Activated T-cell treated with anti-CD3 and anti-CD28 coated beads, Interleukin-2, amount 50 U/mL, for 4 hours (primary cell): ENCODE measurements at regions not wholly inside any gene's neighbourhood (a gene's known extent, or its start where the extent isn't known, plus 50 kb on each side); places are given as distances from the start of the nearest gene placed in this dataset.
"Not testable (repeated sequence)": the region's sequence is repeated elsewhere in the genome, so short reads cannot be mapped to it uniquely, and the experiment has no call there.

ENCODE experiments used
- ATAC-seq, 2 donors: fragments of 200-7000 bp; cut with Tn5 transposase; one replicate each; pipeline ENCODE4 v1.10.0; 2021
- DNase-seq: peaks from one replicate; pipeline ENCODE4 v3.0.0-alpha.2; 2020
- H3K27me3 Mint-ChIP-seq: one replicate; pipeline ENCODE4 v1.8.0; 2021; ENCODE audit warnings: low read depth, mixed read lengths
- H3K36me3 Mint-ChIP-seq: one replicate; pipeline ENCODE4 v1.8.0; 2022; ENCODE audit warnings: mixed read lengths; ENCODE audit not compliant: insufficient read depth
- H3K4me1 Mint-ChIP-seq: one replicate; pipeline ENCODE4 v1.8.0; 2021; ENCODE audit warnings: low read depth, mixed read lengths
- H3K4me3 Mint-ChIP-seq: one replicate; pipeline ENCODE4 v1.8.0; 2021; ENCODE audit warnings: mild to moderate bottlenecking, moderate library complexity, mixed read lengths
- H3K9me3 Mint-ChIP-seq: one replicate; pipeline ENCODE4 v1.8.0; 2021; ENCODE audit warnings: mixed read lengths

DNA sequence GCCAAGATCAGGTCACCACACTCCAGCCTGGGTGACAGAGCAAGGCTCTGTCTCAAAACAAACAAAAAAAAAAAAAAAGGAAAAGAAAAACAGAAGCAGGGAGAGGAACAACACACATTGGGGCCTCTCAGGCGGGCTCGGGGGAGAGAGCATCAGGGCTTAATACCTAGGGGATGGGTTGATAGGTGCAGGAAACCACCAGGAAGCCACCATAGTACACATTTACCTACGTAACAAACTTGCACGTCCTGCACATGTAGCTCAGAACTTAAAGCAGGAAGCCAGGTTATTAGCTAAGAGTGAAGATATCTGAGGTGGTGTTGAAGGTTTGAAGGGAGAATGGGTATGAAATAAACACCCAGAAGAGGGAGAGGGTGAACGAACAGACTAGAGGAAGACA, 81.0 kb upstream of the PMAIP1 start:
- peaks cover 10% of the 10 kb centered on the region for H3K27me3 Mint-ChIP-seq
- ATAC-seq, result no peak
- no peaks in the 10 kb centered on the region for H3K4me1 Mint-ChIP-seq
- no peaks in the 10 kb centered on the region for H3K36me3 Mint-ChIP-seq
- DNase-seq, result no peak
- H3K4me3 Mint-ChIP-seq, result no peak overlapping the region
- H3K9me3 Mint-ChIP-seq, result no peaks in the 10 kb centered on the region

GRCh38 chr18:59814891-59815290, 84.9 kb upstream of the PMAIP1 start:
- Mint-ChIP-seq H3K36me3 (no peaks in the 10 kb centered on the region), H3K4me3 (no peak overlapping the region), H3K4me1 (no peaks in the 10 kb centered on the region), H3K27me3 (peaks cover 13% of the 10 kb centered on the region), H3K9me3 (no peaks in the 10 kb centered on the region)
- no peak for DNase-seq
- ATAC-seq, result no peak

DNA sequence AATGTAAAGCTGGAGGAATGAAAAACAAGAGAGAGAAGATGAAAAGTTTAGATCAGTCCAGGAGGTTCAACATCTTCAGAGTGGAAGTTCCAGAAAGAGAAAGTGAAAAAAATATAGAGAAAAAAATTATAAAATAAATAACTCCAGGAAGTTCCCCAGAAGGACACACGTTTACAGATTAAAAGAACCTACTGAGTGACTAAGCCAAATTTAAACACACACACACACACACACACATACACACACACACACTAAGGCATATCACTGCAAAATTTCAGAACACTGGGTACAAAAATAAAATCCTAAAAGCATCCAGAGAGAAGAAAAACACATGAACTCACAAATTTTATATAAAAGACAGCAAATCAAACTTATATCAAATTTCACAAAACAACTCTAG, 85.9 kb upstream of the PMAIP1 start:
- no peaks in the 10 kb centered on the region for H3K9me3 Mint-ChIP-seq
- H3K27me3 Mint-ChIP-seq, result peaks cover 13% of the 10 kb centered on the region
- no peaks in the 10 kb centered on the region for H3K36me3 Mint-ChIP-seq
- DNase-seq (no peak), ATAC-seq (no peak)
- H3K4me3 Mint-ChIP-seq, result no peak overlapping the region
- H3K4me1 Mint-ChIP-seq, result no peaks in the 10 kb centered on the region

DNA sequence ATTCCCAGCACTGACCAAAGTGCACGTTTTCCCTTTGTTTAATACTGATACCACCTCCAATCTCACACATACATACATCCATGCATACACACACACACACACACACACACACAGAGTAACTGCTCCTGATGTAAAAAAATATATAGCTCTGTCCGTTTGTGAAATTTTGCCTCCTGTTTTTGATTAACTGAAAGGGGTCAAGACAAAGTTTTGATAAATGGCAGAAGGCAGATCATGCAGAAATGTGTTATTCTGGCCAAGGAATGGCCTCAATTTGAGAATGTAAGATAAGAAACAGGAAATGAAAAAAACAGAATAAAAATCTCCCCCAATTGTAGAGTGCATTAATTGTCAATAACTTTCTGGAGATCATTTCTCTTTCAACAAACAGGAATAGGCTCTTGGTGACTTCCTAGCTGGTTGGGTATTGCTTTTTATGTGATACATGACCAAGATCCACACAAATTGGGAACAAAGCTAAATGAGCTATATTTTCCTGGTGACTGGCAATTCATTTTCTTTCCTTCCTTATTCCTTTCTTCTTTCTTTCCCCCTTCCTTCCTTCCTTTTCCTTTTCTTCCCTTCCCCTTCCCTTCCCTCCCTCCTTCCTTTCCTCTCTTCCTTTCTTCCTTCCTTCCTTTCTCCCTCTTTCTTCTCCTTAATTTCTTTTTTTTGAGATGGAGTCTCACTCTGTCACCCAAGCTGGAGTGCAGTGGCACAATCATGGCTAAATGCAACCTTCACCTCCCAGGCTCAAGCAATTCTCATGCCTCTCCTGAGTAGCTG, 88.9 kb upstream of the PMAIP1 start:
- H3K36me3 Mint-ChIP-seq, result no peaks in the 10 kb centered on the region
- no peaks in the 10 kb centered on the region for H3K4me1 Mint-ChIP-seq
- no peaks in the 10 kb centered on the region for H3K9me3 Mint-ChIP-seq
- ATAC-seq (no peak), DNase-seq (no peak)
- peaks cover 5% of the 10 kb centered on the region for H3K27me3 Mint-ChIP-seq
- H3K4me3 Mint-ChIP-seq, result no peak overlapping the region

GRCh38 chr18:59810183-59810582, 89.6 kb upstream of the PMAIP1 start:
- ATAC-seq (no peak), DNase-seq (no peak)
- Mint-ChIP-seq H3K9me3 (no peaks in the 10 kb centered on the region), H3K36me3 (no peaks in the 10 kb centered on the region), H3K4me1 (no peaks in the 10 kb centered on the region), H3K27me3 (peaks cover 5% of the 10 kb centered on the region), H3K4me3 (no peak overlapping the region)

GRCh38 chr18:59802031-59802430, 97.8 kb upstream of the PMAIP1 start:
- DNase-seq (no peak), ATAC-seq (no peak)
- Mint-ChIP-seq H3K36me3 (no peaks in the 10 kb centered on the region), H3K4me3 (no peak overlapping the region), H3K27me3 (no peaks in the 10 kb centered on the region), H3K9me3 (no peaks in the 10 kb centered on the region), H3K4me1 (peaks cover 8% of the 10 kb centered on the region)

GRCh38 chr18:59801576-59801975, 98.2 kb upstream of the PMAIP1 start:
- no peak for ATAC-seq
- H3K4me3 Mint-ChIP-seq, result no peak overlapping the region
- no peaks in the 10 kb centered on the region for H3K36me3 Mint-ChIP-seq
- no peaks in the 10 kb centered on the region for H3K9me3 Mint-ChIP-seq
- no peaks in the 10 kb centered on the region for H3K27me3 Mint-ChIP-seq
- no peak for DNase-seq
- H3K4me1 Mint-ChIP-seq, result peaks cover 8% of the 10 kb centered on the region

GRCh38 chr18:59800897-59801296, 98.9 kb upstream of the PMAIP1 start:
- Mint-ChIP-seq H3K27me3 (no peaks in the 10 kb centered on the region), H3K36me3 (no peaks in the 10 kb centered on the region), H3K4me3 (no peak overlapping the region), H3K4me1 (peaks cover 8% of the 10 kb centered on the region), H3K9me3 (no peaks in the 10 kb centered on the region)
- ATAC-seq, result no peak
- DNase-seq, result no peak

DNA sequence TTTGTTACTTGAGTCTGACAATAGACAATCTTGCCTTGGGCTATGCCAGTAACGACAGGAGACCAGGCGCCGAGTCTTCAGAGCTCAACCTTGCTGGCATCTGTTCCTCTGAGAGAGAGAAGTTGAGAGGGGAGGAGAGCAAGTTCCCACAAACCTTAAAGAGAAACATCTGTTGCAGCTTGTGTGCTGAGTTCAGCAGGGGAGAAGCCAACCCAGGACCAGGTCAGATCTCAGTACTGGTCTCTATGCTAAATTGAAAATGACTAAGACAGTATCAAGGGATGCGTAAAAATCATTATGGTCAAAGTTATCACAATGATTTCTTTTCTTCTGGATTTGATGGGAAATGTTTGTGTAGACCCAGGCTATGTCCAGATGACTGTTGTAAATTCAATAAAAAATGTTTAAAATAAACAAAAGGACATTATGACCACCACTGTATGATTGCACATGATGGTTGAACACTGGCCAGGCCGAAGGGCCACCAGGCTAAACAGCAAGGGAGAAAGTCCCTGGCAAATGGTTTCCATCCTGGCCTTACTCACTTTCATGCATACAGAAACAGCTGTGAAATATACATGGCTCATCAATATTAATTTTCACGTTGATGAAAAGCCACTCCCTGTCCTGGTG, 100.3 kb upstream of the PMAIP1 start:
- H3K36me3 Mint-ChIP-seq, result no peaks in the 10 kb centered on the region
- H3K27me3 Mint-ChIP-seq, result no peaks in the 10 kb centered on the region
- no peak overlapping the region for H3K4me3 Mint-ChIP-seq
- peaks cover 8% of the 10 kb centered on the region for H3K4me1 Mint-ChIP-seq
- DNase-seq, result no peak
- H3K9me3 Mint-ChIP-seq, result no peaks in the 10 kb centered on the region
- ATAC-seq, result no peak

DNA sequence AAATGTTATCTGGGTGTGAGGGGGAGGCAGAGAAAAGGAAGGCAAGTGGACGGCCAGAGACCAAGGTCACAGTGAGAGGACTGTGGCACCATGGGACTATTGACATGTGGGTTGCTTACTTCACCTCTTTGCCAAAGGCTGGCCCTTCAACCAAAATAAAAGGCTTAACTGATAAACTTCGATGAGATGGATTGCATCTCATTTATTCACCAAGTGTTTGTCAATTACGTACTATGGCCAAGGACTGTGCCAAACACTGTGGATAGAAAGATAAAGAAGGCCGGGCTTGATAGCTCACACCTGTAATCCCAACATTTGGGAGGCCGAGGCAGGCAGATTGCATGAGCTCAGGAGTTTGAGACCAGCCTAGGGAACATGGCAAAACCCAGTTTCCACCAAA, 98.7 kb upstream of the CCBE1 start:
- Mint-ChIP-seq H3K4me1 (no peaks in the 10 kb centered on the region), H3K27me3 (no peaks in the 10 kb centered on the region), H3K36me3 (no peaks in the 10 kb centered on the region), H3K4me3 (no peak overlapping the region), H3K9me3 (no peaks in the 10 kb centered on the region)
- DNase-seq (no peak), ATAC-seq (no peak)

DNA sequence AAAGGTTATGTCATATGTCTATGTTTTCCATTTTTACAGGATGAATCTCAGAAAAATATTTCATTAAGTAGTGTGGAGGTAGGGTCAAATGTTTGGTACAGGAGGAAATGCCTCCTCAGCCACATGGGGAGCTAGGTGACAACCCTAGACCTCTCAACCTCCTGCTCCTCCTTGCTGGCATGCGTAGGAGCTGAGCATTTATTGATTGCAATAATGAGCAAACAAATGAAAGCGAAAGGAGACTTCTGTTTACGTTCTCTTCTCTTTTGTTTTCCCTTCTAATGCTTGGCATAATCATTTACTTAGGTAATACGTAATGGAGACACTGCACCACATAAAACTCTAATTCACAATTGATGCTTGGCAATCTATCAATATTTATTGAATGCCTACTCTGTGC, 95.1 kb upstream of the CCBE1 start:
- ATAC-seq, result no peak
- DNase-seq, result no peak
- no peak overlapping the region for H3K4me3 Mint-ChIP-seq
- H3K4me1 Mint-ChIP-seq, result no peaks in the 10 kb centered on the region
- H3K27me3 Mint-ChIP-seq, result no peaks in the 10 kb centered on the region
- H3K36me3 Mint-ChIP-seq, result no peaks in the 10 kb centered on the region
- no peaks in the 10 kb centered on the region for H3K9me3 Mint-ChIP-seq

GRCh38 chr18:59790346-59790936, 93.2 kb upstream of the CCBE1 start:
- DNase-seq, H3K36me3 Mint-ChIP-seq, ATAC-seq: not testable (repeated sequence)

GRCh38 chr18:59788791-59789106, 91.5 kb upstream of the CCBE1 start:
- no peaks in the 10 kb centered on the region for H3K9me3 Mint-ChIP-seq
- no peaks in the 10 kb centered on the region for H3K4me1 Mint-ChIP-seq
- no peaks in the 10 kb centered on the region for H3K36me3 Mint-ChIP-seq
- no peak overlapping the region for H3K4me3 Mint-ChIP-seq
- ATAC-seq (no peak), DNase-seq (no peak)
- peaks cover 2% of the 10 kb centered on the region for H3K27me3 Mint-ChIP-seq

More at GRCh38 chr18:59790346-59790936, 93.2 kb upstream of the CCBE1 start:
- not testable (repeated sequence) for H3K4me3 Mint-ChIP-seq, H3K4me1 Mint-ChIP-seq, H3K9me3 Mint-ChIP-seq, H3K27me3 Mint-ChIP-seq

DNA sequence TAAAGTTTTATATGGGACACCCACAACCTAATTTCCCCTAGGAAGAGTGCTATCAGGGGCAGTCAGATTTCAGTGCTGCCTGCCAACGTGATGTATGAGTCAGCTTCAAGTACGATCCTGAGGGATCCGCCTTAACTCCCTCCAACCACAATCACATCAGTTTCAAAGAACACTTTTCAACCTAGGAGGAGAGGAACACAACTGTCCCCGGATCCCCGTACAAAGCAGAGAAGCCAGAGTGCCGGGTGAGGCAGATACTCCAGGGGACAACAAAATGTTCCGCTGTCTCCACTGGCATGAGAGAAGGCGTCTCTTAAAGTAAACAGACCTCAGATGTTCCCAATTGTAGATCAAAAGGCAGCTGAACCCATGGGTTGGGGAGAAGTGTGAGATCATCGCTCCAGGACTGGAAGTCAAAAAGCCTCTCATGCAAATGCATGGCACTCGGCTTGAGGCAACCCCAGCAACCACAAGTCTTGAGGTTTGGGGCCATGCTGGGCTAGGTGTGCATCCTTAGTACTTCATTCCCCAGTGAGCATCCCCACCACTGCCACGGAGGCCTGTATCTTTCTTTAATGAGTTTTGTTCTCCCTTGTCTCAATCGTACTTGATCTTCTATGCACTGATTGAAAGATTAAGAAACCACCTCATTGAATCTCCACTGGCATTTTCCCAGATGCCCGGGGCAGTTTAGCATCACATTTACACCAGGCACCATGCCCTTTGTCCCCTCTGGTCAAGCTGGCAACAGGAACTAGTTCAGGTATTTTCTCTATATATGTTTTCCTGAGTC, 91.0 kb upstream of the CCBE1 start:
- Mint-ChIP-seq H3K36me3 (no peaks in the 10 kb centered on the region), H3K9me3 (no peaks in the 10 kb centered on the region), H3K27me3 (peaks cover 4% of the 10 kb centered on the region), H3K4me3 (no peak overlapping the region), H3K4me1 (no peaks in the 10 kb centered on the region)
- ATAC-seq (no peak), DNase-seq (no peak)
